ENCODE measurements at regions not wholly inside any gene's neighbourhood (a gene's known extent, or its start where the extent isn't known, plus 50 kb on each side); places are given as distances from the start of the nearest gene placed in this dataset.

DNA sequence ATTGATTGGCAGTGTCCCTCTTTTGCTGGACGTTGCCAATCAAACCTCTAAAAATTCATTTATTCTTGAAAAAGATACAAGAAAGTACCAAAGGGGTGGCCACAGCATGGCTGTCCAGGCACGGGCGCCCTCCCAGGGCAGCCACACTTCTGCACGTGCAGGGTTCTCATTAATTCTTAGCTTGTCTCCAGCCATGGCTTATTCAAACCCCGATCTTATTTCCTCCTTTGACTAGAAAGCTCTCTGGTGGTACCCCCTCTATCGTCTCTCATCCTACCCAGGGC lies 123.9 kb downstream of the CTTN start:
- TF ChIP-seq, protein P1, sequence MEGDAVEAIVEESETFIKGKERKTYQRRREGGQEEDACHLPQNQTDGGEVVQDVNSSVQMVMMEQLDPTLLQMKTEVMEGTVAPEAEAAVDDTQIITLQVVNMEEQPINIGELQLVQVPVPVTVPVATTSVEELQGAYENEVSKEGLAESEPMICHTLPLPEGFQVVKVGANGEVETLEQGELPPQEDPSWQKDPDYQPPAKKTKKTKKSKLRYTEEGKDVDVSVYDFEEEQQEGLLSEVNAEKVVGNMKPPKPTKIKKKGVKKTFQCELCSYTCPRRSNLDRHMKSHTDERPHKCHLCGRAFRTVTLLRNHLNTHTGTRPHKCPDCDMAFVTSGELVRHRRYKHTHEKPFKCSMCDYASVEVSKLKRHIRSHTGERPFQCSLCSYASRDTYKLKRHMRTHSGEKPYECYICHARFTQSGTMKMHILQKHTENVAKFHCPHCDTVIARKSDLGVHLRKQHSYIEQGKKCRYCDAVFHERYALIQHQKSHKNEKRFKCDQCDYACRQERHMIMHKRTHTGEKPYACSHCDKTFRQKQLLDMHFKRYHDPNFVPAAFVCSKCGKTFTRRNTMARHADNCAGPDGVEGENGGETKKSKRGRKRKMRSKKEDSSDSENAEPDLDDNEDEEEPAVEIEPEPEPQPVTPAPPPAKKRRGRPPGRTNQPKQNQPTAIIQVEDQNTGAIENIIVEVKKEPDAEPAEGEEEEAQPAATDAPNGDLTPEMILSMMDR (conservative IDR thresholded peaks at IDR 0.05; ENCODE audit: low read length): no peak
- no peak for DNase-seq (ENCODE audit: low read depth)
- no peak overlapping the region for H3K4me3 ChIP-seq (ENCODE audit: low read length)

DNA sequence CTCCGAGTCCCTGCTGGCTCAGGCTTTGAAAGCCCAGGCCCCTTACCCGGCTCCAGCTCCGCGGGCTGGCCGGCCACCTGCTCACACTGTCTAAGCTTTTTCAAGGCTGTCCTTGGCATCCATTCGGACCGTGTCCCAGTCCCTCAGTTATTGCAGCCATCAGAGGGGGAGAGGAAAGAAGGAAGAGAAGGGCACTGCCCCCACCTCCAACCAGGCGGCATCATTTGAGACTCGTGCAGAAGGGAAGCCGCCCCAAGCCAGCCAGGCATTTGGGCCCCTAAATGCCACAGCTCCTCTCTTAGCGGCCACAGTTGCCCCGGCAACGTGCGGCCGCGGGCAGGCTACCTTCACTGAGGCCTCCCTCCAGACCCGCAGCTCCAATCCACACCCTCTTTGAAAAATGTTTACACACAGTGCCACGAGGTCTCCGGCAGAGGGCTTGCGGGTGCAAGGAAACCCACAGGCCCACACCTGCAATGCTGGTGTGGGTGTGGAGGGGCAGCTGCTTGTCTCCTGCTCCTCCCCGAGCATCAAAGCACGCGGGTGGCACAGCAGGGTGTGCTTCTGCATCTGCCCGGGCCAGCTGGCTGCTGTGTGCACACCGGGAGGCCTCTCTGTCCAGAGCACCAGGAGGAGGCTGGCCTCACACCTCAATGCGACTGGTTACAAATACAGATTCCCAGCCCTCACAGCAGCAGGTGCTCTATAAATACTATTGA lies 124.4 kb downstream of the CTTN start:
- no peak for DNase-seq (ENCODE audit: low read depth)
- TF ChIP-seq, protein P1 (conservative IDR thresholded peaks at IDR 0.05; ENCODE audit: low read length): no peak
- H3K4me3 ChIP-seq (ENCODE audit: low read length): no peak overlapping the region

DNA sequence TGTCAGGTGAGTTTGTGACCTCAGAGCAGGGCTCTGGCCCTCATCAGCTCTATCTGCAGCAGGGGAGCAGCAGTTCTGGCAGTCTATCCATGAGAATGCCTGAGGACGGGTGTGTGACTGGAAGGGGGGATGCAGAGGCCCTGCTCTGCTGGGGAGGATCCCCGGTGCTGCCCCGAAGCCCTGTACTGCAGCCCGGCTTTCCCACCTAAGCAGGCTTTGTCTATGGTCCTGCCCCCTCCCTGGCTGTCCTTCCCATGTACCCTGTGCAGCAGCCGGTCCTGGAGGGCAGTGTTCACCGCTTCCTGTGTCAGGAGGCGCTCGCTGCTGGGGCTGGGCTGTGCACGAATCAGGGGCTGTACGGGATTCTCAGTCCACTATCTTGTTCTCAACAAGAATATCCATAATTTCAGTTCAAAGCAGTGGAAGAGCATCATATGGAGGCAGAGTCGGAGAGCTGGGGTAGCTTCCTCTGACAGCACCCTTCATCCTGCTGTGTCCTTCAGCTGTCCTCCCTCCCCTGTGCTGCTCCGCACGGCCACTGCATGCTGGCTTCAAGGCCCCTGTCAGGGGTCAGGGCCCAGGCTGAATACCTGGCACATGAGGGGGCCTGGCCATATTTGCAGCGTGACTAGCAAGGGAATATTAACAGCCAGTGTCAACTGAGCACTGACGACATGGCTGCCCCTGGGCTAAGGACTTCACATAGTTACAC lies 125.2 kb downstream of the CTTN start:
- no peak for DNase-seq (ENCODE audit: low read depth)
- H3K4me3 ChIP-seq (ENCODE audit: low read length): no peak overlapping the region

DNA sequence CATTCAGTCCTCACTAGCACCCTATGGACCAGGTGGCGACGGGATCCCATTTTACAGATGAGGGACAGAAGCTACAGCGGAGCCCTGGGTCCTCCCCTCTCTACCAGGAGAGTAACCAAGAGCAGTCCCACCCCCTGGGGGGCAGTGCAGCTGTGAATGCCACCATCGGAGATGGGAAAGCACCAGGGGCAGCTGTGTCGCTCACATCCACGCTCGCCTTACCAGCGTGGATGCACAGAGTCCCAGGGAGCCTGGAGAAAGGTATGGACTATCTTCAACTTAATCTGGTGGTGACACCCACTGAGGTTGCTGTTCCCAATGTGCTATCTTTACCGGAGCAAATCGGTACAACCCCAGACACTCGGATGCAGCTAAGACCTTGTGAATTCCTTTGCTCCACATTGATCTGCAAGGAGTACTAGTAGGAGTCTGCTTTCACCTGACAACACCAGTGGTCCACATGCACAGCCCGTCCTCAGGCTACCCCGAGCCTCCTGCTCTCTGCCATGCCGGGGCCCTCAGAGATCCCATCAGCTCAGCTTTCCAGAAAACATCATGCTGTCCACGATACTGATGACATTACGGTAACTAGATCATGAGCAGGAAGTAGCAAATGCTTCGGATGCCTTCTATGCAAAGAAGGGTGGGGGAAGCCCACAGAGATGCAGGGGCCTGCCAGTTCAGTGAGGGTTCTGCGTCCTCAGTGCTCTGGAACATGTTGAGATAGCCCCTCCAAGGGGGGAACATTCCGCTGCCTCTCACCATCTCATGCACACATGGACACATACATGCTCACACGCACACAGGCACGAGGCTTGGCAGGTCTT lies 126.0 kb downstream of the CTTN start:
- TF ChIP-seq, protein P1 (conservative IDR thresholded peaks at IDR 0.05; ENCODE audit: low read length): no peak
- H3K4me3 ChIP-seq (ENCODE audit: low read length): no peak overlapping the region
- no peak for DNase-seq (ENCODE audit: low read depth)

More for the DNA sequence above, 125.2 kb downstream of the CTTN start:
- TF ChIP-seq, protein P1 (conservative IDR thresholded peaks at IDR 0.05; ENCODE audit: low read length): no peak

DNA sequence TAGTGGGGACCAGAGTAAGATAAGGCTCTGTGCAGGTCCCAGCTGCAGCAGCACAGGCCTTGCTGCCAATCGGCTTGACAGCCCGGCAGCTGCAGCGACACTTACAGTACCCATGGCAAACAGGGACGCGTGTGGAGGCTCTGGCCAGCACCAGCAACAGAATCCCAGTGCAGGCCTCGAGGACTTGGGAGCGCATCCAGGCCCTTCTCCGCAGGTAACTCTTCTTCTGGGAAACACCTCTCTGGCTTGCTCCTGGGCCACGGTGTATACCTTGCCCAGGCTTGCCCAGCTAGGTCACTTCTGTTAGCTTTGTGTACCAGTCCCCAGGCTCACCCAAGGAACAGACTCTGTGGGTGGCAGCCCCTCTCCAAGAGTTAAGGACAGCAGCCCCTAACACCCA lies 126.7 kb downstream of the CTTN start:
- no peak for DNase-seq (ENCODE audit: low read depth)
- no peak overlapping the region for H3K4me3 ChIP-seq (ENCODE audit: low read length)
- TF ChIP-seq, protein P1 (conservative IDR thresholded peaks at IDR 0.05; ENCODE audit: low read length): no peak

DNA sequence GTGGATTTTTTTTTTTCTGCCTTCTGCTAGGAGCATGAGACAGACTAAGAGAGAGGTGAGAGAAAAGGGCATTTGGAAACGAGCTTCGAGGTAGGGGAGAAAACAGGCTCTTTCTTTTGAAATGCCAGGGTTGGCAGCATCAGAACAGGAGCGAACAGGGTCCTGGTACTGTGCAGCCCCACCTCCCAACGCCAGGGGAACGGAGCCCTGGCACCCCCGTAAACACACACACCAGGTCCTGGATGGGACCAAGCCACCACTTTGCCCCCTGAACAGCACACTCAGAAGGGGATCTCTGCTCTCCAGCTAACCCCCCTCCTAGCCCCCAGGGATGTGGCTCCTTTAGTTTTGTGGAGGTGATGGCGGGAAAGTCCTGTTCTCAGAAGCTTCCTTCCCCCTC lies 127.1 kb downstream of the CTTN start:
- no peak overlapping the region for H3K4me3 ChIP-seq (ENCODE audit: low read length)
- TF ChIP-seq, protein P1 (conservative IDR thresholded peaks at IDR 0.05; ENCODE audit: low read length): no peak

More for the DNA sequence above, 127.1 kb downstream of the CTTN start:
- DNase-seq (ENCODE audit: low read depth): no peak
